Stimulated activated CD4-positive, alpha-beta T cell treated with anti-CD3 and anti-CD28 coated beads, Interleukin-4, amount 100 ng/mL, for 48 hours (primary cell): ENCODE measurements at regions not wholly inside any gene's neighbourhood (a gene's known extent, or its start where the extent isn't known, plus 50 kb on each side); places are given as distances from the start of the nearest gene placed in this dataset.
"Not testable (repeated sequence)": the region's sequence is repeated elsewhere in the genome, so short reads cannot be mapped to it uniquely, and the experiment has no call there.

ENCODE experiments used
- DNase-seq, 2 donors: peaks; one replicate each; pipeline ENCODE4 v3.0.0-alpha.2; 2020; ENCODE audit warnings: low read depth in 2 of 2

DNA sequence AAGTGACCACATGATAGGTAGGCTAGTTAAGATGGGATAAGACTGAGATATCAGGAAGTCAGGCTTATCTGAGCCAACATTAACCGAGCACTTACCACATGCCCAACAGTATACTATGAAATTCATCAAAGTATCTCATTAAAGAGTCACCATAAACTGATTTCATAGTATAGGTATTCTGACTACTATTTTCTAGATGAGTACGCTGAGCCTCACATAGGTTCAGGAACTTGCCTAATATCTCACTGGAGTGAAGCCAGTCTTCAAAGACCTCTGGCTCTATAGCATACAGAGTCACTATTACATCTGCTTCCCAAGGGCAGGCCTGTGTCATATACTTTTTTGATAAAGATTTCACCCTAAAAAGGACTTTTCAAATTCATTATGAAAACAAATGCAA is 115.6 kb upstream of the NGF start:
- no peak for DNase-seq

DNA sequence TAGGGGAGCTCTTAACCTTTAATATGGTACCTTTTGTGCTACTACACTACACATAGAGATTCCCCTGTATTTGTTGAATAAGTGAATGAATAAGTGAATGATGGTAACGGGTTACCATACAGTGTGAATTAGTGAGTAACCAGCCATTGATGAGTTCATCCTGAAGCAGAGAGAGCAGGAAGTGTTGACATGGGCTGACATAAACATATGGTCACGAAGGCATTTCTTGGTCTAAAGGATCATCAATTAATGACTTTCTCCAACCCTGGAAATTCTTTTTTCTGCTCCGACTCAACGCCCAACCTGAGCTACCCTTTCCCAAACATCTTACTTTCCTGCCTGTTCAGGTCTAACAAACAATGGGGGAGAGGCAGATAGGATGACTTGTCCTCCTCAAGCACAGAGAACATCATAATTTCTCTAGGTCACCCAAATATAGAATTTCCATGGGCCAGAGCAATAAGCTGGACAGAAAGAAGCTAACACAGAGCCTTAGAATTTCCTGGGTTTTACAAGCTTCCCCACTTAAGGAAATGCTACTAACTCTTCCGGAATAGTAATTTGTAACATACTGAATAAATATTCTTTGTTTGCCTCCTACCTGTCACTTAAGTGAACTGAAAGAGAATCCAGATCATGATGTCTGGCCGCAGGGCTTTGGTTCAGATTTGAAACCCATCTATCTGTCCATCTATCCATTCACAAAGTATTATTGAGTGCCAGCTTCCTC is 114.7 kb upstream of the NGF start:
- no peak for DNase-seq

DNA sequence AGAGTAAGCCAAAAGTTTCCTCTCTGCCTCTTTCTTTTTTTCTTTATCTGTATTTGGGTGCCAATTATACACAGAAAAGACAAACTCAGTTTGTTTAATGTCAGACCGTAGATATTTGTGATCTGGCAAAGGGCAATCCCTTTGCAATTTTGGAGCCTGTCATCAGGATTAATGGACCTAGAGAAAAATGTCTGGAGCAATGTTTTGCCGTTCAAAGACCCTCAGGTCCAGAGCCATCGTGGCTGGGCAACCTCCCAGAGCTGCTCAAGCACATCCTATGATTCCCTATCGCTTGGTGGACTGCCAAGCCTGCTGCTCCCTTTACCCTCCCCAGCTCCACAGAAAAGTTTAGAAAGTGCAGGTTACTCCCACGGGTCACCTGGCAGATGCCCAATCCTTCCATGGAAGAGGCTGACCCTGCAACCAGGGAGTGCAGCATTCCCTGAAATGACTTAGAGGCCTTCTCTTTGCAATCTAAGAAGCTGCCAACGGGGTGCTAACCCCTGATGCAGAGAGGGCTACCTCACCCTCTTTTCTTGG is 112.5 kb upstream of the NGF start:
- no peak for DNase-seq

DNA sequence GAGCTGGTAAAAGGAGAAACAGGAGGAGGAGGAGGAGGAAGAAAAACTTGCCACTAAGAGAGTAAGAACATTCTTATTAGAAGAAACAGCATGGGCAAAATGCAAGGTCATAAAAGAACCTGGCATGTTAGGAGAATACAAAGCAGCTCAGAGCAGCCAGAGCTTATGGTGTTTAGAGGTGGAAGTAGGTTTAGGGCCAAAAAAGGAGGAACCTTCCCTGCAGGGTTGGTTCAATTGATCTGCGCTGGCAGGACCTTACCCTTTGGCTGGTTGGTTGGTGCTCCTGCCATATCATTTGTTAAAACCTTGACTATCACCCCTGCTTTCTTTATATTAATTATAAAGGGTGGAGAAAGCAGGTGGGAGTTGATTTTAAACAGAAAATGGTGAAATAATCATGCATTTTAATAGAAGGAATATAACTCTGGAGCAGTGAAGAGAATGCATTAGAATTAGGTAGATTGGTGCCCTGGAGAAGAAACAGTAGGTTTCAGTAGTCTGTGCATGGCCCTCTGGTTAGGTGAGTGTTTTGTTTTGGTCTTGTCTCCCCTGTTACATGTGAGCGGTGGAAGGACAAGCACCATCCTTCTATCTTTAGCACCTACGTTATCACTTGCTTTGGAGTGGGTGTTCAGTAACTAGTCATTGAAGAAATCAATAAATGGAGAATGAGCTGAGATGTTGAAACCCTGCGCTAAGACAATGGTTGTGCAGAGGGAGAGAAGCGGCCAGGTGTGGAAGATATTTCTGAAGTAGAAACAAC is 110.4 kb upstream of the NGF start:
- no peak for DNase-seq

DNA sequence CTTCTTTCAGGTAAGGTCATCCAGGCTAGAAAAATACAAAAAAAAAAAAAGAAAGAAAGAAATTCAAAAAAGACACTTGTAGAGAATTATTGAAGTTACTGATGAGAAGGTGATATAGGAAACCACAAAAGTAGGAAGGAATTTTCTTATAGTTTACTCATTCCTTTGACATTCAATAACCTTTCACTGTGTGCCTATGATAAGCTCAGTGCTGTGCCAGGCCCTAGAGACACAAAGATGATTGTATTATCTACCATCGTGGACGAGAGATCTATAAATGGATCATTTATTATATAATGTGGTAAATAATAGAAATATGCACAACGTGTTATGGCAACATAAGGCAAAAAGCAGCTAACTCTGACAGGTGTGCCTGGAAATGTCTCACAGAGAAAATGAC is 109.6 kb upstream of the NGF start:
- DNase-seq, result no peak

DNA sequence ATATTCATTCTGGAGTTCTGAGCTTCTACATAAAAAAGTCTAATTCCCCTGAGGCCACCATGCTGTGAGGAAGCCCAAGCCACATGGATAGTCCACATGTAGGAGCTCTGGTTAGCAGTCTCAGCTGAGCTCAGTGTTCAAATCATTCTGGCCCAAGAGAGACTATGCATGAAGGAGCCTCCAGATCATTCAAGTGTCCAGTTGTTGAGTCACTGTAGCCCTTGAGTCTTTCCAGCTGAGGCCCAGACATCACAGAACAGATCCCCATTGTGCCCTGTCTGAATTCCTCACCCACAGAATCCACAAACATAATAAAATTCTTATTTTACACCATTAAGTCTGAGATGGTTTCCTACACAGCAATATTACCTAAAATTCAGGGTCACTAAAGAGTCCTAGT is 107.0 kb upstream of the NGF start:
- no peak for DNase-seq

DNA sequence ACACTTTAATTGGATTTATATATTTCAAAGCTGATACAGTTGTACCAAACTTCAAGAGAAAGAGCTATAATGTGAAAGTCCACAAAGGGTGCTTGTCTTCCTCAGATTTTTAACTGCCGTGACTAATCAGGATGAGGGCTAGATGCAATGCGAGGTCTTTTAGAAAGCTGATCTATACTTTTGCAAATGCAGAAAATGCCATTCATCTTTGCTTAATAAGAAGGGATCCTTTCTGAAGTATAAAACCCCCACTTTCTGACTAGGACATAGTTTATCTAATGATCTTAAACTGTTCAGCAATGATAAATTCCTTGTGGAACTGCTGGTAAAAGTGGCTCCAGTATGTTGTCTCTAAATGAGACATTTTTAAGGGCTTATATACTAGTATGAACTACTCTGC is 102.7 kb upstream of the NGF start:
- DNase-seq, result no peak

DNA sequence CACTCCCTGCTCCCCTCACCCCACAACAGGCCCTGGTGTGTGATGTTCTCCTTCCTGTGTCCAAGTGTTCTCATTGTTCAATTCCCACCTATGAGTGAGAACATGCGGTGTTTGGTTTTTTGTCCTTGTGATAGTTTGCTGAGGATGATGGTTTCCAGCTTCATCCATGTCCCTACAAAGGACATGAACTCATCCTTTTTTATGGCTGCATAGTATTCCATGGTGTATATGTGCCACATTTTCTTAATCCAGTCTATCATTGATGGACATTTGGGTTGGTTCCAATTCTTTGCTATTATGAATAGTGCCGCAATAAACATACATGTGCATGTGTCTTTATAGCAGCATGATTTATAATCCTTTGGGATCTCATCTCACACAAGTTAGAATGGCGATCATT is 101.5 kb upstream of the NGF start:
- not testable (repeated sequence) for DNase-seq

DNA sequence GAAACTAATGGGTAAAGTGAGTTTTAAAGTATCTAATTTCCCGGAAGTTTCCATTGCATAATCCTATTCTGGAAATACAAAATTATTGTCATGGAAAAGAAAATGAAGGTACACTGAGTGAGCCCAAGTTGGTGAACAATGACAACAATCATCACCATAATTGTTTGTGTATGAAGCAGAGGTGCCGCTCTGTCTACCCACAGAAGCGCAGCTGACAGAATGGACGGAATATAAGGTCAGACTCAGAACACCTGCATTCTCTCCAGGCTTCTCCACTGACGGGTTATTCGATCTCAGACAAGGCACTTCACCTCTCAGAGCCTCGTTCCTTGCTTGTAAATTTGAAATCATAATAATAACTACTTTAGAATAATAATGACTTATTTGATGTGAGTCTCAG is 99.1 kb upstream of the NGF start:
- no peak for DNase-seq

DNA sequence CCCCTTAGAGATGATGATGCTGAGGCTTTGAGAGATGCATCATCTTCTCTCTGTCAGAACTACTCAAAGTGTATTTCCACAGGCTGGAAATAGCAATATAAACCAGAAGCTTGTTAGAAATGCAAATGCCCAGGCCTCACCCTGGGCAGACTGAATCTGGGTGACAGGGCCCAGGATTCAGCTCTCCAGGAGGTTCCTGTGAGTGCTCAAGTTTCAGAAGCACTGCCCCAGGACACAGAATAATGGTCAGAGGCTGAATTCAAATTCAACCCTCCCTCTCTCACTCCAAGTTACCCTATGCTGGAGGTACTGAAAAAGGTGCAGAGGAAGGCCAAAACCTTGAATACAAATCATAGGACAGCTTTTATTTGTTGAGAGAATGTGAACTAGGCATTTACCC is 98.5 kb upstream of the NGF start:
- no peak for DNase-seq

DNA sequence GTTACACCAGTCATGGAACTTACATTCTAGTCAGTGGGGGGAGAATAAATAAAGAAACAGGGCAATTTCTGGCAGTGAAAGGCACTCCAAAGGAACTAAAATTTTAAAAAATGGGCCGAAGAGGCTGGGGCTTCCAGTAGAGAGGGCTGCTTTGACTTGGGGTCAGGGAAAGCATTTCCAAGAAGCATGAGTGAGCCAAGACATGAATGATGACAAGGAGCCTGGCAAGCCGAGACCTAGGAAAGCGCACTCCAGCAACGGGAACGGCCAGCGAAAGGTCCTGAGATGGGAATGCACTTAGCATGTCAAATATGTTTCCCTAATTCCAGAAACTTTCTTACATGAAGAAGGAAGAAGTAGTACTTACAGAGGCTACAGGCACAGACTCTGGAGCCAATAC is 95.4 kb upstream of the NGF start:
- no peak for DNase-seq

DNA sequence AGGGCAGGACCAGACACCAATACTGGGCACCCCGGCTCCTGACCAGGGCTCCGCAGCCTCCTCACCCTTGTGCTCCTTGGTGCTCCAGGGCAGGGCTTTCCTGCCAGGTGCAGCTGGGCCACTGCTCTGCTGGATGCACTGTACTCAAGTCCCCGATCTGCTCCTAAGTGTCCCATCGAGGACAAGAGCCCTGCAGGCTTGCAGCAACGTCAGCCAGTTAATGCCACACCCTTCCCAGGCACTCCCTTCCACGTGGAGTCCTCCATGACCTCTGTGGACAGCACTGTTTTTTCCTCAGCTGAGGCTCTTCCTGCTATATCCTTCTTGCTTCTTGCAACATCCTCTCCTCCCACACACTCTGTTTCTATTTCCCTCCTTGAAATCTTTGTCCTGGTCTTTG is 94.0 kb upstream of the NGF start:
- DNase-seq, result no peak

DNA sequence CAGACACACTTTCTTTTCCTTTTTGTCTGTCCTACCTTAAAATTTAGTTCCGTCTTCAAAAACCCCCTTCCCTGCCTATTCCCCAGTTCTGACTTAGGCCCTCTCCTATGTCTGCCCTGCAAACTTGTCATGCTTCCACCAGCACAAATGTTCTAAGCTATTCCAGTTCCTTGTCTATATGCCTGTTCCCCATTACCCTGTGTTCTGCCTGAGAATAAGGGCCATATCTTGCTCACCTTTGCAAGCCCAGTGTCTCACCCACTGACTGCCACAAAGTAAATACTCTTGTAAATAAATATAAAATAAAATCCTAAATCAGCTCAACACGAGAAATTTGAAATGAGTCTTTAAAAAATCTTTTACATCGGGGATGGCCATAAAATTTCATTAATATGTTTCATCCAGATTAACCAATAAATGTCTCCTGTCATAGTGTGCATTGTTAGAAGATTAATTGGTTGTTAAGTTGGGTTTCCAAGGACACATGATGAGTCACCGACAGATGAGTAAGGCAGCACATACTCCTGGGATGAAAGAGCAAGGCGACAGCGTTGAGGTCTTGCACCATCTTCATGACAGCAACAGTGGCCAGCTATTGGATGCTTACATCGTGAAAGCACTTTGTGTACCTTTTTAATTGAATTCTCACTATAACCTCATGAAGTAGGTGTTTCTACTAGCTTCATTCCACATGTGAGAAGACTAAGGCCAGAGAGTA is 92.6 kb upstream of the NGF start:
- DNase-seq, result no peak

DNA sequence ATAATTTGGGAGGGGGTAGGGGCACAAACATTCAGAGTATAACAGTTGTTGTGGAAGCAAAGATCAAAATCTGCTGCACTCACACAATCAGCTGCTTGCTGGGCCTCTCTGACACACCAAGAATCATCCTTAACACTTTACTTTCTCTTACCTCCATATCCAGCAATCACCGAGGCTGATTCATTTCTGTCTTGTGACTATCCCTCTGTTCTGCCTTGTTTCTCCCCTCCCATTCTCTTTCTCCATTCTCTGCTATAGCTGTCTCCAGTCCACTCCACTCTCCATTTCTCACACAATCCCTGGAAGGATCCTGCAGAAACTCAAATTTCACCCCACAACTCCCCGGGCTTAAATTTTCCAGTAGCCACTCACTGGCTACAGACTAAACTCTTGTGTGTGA is 91.8 kb upstream of the NGF start:
- no peak for DNase-seq

DNA sequence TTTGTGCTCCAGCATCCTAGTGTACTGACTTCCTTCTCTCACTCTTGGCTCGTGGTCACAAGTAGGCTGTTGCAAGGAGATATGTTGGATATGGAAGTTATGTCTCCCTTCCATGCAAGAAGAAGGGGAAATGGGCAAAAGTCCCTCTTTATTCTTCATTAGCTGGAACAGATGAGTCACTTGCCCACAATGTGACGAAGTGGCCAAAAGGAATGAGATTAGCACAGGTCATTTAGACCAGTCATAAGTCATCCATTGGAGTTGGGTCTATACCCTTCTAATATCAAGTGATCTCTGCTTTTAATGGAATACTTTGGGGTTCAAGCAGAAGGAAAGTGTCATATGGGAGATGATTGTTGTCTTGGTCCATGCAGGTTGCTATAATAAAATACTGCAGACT is 91.2 kb upstream of the NGF start:
- no peak for DNase-seq

DNA sequence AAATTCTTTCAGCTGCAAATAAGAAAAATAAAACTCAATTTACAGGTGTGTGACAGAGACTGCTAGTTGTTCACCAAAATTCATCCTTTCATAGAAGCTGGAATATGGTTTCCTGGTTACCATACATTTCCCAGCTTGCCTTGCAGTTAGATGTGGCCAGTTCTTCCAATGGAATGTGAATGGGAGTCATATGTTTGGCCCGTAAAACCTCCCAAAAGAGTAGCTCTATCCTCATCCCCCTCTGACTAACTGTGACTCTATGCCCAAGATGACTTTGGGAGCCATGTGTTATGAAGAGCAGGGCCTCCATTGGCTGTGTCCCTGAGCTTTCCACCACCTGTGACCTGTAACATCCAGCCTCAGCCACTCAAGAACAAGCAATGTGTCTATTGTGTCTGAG is 90.6 kb upstream of the NGF start:
- no peak for DNase-seq

DNA sequence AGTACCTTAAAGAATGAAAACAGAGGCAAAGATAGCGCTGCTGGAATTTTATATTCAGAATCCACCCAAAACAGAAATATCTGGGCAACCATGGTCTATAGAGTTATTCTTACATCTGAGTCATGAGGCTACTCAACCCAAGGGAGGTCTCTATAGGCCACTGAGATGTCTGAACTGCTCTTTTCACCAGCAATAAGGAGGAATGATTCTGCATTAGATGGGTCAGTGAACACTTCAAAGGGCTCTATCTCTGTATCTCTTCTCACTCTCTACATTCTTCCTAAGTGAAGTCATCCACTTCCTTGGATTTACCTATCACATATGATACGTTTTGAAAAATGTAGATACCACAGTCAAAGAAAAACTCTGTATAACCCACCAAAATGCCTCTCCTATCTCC is 90.2 kb upstream of the NGF start:
- no peak for DNase-seq

DNA sequence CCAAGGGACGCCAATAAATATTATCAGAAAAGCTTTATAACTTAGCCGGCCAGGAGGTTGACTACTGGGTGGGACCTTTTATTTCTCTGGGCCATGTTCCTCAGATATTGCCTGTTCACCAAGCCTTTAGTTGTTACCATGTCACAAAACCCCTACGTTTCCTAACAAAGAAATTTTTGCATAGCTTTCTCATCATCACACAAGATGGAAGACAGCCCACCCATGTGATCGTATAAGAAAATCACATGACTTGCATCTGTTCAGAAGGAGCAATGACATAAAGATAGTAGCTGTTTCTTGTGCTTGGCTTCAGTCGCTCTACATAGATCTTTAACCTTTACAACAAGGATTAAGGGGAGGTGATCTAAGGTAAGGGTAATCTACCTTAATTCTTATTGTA is 88.9 kb upstream of the NGF start:
- no peak for DNase-seq

DNA sequence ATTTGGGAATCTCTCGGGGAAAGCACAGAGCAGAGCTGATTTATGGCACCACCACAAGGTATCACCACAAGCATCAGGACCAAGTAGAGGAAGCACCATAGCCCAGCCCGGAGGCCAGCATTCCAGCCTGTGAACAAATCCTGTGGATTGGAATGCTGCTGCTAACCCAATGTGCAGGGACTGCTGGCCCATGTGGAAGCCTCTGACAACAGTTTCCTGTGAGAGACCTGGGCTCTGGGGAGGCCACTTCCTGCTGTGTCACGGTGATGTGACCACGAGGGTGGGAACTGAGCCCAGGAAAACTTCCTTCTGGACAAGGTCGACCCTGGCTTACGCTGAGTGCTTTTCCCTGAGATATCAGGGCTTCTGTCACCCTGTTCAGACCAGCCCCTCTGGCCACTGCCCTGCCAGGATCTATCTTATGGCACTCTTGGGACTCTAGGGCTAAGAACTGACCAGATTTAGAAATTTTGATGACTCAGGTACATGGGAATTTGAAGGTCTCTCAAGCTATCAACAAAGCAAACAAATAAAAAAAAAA is 88.3 kb upstream of the NGF start:
- DNase-seq, result no peak

DNA sequence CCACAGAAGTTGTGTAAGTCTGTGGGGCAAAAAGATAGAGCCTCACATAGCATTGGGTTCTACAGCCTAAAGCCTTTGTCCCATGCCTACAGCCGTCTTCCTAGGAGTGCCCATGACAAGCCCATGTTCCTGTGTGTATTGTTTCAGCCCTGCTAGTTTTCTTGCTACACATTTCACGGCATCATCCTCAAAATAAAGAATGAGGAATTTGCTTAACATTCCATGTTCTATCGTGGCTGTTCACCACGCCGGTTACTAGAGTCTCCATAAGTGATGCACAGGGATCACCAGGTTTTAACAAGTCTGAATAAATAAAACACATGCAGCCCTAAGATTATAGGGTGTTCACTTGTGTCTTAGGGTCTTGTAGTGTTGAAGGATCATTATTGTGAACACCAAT is 87.4 kb upstream of the NGF start:
- DNase-seq, result no peak

DNA sequence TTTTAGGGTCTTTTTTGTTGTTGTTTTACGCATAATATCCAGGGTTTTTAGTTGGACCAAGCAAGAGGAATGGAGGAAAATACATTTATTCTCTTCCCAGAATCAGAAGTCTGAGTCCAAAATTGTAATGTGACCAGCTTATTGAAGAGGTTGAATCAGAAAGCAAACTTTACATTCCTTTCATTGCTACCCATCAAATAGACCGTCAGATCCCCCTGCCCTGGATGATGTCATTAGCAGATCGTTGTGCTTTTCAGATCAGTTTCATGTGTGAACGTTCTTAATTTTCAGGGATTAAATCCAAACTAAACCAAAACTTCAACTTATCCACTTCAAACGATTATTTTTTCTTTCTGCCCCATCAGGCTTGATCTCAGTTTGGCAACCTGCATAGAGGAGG is 85.7 kb upstream of the NGF start:
- DNase-seq, result no peak

DNA sequence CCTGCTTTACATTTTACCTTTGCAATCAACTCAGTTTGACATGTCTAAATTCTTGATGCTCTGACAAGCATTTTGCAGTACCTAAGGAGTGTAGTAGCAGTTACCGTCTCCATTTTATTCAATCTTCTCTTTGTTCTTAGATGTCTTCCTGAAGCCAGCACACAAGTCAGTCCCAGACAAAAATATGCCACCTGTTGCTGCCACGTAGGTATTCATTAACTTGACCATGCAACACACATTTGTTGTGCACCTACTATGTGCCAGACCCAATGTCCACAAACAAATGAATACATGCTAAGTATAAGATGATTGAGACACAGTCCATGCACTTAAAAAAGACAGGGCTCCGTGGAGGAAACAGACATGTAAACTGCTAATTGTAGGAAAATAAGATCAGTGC is 81.5 kb upstream of the NGF start:
- DNase-seq, result no peak

DNA sequence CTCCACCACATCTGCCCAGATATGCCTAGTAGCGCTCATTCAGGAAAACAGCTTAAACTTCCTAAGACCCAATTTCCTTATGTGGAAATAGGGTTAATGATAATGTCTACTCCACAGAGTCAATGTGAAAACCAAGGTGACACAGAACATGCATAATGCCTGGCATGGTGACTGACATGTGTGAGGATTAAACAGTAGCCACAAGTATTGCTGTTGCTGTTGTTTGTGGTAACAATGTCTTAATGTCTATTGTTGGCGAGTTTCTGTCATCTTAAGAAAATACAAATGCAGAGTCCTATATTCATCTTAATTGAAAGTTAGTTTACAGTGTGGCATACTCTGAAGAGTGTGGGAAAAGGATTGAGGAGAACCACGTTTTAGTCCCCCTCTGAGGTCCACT is 75.6 kb upstream of the NGF start:
- DNase-seq, result no peak
